GM21717 (cell line): ENCODE measurements at regions not wholly inside any gene's neighbourhood (a gene's known extent, or its start where the extent isn't known, plus 50 kb on each side); places are given as distances from the start of the nearest gene placed in this dataset.
"Not testable (repeated sequence)": the region's sequence is repeated elsewhere in the genome, so short reads cannot be mapped to it uniquely, and the experiment has no call there.

ENCODE experiments used
- ATAC-seq: cut with Tn5 transposase; IDR thresholded peaks from one replicate; pipeline ENCODE4 v1.9.1; 2021; ENCODE audit warnings: mild to moderate bottlenecking, moderate library complexity; ENCODE audit not compliant: unreplicated experiment

DNA sequence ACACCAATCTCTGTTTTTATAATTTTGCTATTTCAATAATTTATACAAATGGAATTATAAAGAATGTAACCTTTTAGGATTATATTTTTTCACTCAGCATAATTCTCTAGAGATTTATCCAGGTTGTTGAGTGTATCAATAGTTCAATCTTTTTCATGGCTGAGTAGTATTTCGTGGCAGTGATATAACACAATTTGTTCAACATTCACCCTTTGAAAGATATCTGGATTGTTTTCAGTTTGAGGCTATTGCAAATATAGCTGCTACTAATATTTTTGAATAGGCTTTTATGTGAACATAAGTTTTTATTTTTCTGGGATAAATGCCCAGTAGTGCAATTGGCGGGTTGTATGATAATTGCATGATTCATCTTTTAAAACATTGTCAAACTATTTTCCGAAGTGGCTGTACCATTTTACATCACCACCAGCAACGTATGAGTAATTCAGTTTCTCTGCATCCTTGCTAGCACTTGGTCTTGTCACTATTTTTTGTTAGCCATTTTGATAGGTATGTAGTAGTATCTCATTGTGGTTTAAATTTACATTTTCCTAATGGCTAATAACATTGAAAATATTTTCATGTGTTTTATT is 55.6 kb upstream of the ABCD3 start:
- no peak for ATAC-seq

DNA sequence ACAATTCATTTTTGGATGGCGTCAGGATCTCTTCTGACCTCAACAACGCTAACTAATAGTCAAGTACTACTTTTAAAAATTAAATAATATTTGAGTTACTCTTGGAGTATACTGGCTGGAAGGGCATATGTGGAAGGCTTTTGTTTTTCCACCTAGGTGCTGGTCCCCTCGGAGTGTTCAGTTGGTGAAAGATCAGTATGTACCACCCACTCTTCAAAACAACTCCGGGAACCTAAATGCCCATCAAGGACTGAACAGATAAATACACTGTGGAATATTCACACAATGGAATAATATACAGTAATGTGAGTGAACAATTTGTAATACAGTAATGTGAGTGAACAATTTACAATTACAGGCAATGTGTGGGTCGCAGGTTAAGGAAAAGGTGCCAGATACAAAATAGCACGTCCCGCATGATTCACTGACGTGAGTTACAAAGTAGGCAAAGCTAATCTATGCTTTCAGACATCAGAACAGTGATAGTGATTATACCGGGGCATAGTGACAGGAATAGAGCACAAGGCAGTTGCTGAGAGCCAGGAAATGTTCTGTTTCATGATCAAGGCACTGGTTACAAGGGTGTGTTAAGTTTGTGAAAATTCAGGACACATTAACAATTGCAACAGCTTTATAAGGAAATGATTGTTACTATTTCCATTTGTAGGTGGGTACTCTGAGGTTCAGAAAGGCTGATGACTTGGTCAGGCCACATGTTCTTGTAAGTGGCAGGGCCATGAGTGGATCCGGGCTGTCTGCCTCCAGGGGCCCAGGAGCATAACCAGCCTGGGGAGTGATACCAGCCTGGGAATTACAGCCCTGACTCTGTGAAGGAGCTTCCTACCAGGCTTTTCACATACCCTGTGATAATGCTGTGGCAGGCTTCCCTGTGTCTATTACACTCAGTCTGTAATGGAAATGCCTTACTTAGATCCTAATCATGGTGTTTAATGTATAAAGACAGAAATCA is 59.3 kb upstream of the ABCD3 start:
- no peak for ATAC-seq

DNA sequence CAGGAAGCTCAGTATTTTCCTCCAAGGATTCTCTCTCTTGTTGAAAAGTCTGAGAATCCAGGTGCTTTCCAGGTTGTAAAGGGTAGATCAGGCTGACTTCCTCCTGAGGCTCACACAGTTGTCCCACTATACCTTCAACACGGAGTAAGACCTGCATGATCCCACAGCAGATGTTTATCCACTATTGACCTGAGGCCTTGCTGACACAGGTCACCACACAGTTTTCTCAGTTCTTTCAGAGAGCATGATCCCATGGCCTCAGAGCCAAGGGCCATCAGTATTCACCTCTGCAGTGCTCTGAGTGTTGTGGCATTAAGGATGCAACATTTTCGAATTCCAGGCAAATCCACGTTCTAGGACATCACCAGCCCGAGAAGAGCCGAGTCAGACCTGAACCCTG is 60.5 kb upstream of the ABCD3 start:
- ATAC-seq = no peak

DNA sequence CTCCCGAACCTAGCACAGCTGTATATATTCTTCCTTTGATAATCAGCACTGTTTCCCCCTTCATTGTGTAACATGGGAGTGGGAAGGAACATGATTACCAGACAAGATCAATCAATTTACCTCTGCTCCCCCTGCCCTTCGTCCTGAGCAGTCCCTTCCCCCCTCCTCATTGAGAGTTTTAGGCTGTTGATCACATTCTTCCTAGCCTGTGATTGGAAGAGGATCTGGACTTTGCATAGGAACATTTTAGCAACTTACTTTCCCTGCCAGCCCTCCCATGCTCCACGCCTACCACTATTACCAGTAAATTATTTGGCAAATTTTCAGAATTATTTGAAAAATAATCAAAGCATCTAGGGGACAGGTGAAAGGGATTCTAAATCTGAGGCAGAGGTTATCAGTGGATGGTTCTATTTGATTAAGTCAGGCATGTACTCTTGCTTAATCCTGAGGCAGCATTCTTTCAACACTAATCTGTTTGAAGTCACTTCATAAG is 62.7 kb upstream of the ABCD3 start:
- no peak for ATAC-seq

DNA sequence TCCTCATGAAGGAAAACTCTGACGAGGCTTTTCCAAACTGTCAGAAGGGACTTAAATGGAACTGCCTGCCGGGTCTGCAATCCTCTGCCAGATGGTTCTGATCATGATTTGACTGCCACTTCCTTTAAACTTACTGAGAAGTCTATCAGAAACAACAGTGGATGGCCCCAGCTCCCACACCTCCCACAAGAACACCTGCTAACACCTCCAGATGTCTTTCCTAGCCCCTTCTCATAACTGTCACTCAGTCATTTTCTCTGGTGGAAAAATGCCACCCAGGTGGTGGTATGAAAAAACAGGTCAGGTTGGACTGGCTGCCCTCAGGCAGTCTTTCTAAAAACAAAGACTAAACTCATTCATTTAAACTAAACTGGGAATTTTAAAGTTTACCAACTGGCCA is 66.7 kb upstream of the ABCD3 start:
- no peak for ATAC-seq

DNA sequence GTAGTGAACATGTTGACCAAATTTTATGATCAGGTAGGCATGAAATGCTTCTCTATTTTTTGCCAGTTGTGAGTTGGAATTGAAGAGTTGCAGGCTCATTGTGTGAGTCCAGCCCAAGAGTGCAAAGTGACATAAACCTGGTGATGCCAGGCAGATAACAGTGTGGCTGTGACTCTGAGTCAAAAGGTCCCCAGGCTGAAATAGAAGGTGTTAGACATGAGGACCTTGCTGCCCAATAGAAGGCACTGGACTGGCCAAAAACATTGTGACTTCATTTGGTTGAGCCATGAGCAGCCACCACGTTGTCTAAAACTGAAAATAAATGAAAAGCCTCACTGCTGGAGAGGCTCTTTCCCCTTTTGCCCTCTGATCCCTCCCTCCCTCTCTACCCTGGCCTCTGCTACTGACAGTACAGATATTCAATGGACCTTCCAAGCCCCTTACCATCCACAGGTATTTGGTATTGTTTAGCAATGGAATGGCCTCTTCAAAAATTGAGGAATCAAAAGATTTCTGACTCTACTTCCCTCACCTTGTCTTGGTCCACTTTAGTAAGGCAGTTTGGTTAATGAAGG is 67.8 kb upstream of the ABCD3 start:
- no peak for ATAC-seq

DNA sequence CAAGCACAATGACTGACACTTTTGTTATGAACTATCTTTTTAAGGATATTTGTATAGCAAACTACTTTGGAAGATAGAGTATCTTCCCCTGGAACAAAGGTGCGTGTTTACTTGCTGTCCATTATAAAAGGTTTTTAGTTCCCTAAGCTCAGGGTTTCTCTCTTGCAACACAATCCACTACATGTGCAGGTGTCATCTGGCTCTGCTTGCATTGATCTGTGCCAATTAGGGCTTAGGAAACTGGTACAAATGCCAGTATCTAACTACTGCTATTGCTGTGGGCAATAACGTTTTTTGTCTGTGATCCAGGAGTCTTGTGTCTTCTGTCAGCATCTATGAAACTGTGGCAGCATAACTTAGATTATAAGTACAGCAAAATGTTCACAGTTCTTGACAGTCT is 68.3 kb upstream of the ABCD3 start:
- ATAC-seq = no peak

DNA sequence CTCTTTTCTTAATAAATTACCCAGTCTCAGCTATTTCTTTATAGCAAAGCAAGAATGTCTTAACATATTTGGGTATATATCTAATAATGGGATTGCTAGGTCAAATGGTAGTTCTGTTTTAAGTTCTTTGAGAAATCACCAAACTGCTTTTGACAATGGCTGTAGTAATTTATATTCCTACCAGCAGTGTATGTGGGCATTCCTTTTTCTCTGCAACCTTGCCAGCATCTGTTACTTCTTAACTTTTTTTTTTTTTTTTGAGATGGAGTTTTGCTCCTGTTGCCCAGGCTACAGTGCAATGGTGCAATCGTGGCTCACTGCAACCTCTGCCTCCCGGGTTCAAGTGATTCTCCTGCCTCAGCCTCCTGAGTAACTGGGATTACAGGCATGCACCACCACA is 69.8 kb upstream of the ABCD3 start:
- ATAC-seq = not testable (repeated sequence)

DNA sequence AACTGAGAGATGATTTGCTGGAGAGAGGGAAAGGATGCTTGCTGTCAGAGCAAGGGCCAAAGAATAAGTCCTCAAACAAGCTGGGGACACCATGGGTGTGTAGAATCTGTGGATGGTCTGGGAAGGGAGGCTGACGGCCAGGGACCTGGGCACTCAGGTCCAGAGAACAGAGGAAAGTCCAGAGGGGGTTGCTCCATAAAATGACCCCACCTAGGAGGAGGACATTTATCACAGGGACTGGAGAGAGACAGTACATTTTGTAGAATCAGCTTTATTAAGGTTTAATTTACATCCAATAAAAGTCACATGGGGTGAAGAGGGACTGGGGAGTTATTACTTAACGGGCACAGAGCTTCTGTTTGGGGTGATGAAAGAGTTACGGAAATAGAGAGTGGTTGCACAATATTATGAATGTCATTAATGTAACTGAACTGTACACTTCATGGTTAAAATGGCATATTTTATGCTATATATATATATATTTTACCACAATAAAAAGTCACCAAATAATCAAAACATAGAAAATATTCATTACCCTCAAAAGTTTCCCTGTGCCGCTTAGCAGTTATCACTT is 73.0 kb upstream of the ABCD3 start:
- no peak for ATAC-seq

DNA sequence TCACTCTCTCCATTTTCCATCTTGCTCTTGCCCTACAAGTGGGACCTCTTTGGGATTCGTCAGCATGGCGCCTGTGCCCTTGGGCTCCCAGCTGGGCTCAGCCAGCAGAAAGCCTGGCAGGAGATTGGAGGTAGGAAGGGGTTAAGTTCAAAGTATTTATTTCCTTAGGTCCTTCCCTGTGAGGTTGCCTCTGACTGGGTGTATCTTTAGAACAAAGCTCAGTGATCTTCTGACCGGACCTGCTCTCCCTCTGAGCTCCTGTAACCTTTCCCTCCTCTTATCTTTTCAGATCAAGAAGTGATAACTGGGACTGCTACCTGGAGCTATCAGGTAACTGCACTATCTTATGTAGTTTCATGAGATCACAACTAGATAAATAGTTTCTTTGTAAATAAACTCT is 75.8 kb upstream of the ABCD3 start:
- ATAC-seq = no peak

DNA sequence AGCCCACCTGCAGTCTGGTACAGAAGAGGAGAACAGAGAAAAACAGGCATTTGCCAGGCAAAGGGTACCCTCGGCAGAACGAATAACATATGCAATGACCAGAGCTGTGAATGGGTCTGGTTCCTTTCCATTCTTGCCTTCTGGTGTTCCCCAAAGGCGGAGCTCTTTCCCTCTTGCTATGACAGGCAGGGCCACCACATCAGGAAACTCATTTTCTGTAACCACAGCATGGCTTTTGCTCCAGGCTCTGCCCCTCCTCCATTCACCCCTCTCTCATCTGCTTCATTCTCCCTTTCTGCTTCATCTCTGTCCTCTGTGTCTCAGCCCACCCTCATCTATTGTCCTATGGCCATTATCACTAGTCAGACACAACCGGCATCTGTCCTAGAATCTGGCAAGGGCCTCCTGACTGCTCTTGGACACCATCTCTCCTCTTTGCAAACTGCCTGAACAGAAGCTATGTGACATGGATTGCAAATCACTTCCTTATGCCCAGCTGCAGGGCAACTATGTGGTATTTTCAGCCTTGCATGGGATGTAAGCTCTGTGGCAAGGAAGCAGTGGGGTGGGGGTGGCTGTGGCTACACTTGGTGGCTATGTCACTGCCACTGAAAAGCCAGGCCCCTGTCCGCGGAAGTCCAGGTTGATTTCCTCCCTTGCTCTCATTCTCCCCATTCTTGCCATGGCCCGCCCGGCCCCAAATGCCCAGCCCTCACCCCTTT is 78.8 kb upstream of the ABCD3 start:
- ATAC-seq = no peak

DNA sequence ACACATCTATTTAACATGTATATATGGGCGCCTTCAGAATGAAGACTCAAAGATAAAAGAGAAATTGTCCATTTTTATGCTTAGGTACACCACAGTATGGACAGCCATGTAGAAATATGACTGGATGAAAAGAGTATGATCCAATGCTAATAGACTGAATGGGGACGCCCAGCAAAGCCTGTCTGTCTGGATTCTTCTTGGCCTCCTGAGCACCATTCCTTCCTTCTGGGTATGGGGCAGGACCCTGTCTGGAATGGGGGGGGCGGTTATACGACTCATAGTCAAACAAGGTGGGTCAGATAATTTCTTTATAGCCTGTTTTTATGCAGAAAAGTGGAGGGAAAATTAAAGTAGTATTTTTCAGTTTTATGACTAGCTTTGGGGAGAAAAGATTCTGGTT is 81.2 kb upstream of the ABCD3 start:
- ATAC-seq = no peak

DNA sequence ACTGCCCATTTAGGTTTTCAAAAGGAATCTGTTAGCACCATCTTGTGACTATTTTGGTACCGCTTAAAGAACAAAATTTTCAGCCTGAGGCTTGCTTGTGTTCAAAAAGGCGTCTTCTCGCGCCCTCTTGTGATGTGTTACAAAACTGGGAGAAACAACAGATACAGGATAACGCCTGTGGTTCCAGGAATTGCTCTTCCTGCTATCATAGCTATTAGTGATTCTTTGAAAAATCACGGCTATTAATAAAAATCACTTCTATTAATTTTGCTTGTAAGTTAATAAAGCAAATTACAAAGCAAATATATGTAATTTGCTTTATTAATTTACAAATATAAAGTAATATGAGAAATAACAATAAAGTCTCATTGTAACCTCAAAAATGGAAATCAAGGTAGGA is 82.2 kb upstream of the ABCD3 start:
- no peak for ATAC-seq

DNA sequence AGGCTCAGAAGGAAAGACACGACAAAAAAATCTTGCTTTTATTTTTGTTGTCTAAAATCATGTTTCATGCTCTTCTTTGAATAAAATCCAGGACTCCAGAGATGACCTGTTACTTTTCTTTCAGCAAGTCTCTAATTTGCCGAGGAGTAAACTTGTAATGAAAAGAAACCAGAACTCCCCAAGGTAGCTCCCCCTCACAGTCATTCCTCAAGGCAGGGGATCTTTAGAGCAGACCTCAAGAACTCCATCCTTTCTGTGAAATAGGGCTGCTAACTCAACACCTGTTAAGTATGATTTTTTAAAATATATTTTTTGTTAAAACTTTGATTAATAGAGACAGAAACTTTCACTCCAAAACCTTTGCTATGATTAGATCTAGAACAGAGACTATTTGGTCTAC is 82.7 kb upstream of the ABCD3 start:
- ATAC-seq = no peak

DNA sequence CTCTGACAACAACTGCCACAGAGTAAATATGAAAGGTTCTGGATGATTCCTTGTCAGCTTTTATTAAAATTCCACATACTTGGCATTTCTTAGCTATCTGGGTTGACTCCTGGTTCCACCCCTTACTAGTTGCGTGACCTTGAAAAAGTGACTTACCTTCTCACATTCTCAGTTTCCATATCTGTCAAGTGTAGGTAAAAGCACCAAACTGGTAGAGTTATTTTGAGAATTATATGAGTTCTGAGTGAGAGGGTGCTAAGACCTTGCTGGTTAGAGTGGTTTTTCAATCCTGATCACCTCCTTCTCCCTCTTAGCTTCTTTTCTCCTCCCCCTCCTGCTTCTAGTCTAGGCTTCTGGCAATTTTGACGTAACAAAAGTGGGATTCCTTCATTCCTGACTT is 83.4 kb upstream of the ABCD3 start:
- peak; percentile 54 for ATAC-seq

DNA sequence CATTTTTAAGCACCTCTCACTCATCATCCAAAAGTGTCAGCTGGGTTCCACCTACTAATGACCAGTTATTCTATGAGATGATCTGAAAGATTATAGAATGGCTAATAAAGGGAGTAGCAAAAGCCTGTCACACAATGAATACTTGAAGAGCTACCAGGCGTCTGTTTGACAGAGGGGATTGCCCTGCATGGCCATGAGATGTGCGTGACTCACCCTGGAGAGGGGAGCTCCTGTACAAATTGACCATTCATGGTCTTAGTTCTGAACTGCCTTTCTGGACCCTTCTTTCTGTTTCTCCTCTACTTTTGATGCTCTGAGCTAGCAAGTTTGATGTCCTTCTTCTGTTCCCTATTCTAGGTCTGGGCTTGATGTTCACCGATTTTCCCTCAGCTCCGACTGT is 85.2 kb upstream of the ABCD3 start:
- ATAC-seq = no peak

DNA sequence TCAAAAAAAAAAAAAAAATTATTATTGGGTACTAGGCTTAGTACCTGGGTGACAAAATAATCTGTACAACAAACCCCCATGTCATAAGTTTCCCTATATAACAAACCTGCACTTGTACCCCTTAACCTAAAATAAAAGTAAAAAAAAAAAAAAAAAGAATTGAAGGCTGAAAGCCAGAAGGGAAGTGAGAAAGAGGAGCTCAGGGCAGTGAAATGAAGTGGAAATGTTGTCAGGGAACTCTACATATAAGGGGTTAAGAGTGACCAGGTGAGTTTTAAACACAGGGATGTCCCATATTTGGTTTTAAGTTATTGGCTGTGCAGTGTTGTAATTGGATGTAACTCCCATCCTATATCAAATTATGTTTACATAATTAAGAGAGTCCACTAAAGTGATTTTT is 85.7 kb upstream of the ABCD3 start:
- ATAC-seq = no peak

DNA sequence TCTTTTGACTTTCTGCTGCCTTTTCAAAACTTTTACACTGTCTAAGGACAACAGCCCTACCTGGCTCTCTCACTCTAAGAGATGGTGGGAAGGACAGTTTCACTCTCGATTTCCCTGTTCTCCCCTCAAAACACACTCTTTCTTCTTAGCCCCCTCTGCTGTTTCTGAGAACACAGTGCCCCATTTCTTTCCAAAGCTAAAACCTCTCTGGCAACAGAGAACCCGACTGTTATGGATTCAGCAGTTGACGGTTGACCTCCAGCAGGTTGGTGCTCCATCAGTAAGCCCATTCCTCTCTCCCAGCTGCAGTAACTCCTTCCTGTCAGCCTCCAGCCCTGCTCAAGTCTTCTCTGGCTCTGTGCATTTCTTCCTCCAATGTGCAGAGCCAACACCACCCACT is 88.2 kb upstream of the ABCD3 start:
- ATAC-seq = no peak

DNA sequence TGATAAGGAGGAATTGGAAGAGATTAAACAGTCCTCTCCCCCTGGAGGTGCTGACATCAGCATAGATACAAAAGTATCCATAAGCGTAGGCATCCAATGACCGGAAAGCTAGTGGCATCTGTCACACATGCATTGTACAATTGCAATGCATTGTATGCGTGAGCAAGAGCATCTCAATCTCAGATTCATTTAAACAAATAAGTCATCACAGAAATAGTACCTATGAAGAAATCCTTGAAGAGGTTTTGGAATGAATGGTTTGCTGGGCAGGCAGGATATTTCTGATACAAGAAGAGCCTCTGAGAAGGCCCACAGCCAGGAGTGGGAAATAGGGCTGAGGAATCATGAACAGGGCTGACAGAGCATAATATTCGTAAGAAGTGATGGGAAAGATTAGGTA is 88.9 kb upstream of the ABCD3 start:
- no peak for ATAC-seq

DNA sequence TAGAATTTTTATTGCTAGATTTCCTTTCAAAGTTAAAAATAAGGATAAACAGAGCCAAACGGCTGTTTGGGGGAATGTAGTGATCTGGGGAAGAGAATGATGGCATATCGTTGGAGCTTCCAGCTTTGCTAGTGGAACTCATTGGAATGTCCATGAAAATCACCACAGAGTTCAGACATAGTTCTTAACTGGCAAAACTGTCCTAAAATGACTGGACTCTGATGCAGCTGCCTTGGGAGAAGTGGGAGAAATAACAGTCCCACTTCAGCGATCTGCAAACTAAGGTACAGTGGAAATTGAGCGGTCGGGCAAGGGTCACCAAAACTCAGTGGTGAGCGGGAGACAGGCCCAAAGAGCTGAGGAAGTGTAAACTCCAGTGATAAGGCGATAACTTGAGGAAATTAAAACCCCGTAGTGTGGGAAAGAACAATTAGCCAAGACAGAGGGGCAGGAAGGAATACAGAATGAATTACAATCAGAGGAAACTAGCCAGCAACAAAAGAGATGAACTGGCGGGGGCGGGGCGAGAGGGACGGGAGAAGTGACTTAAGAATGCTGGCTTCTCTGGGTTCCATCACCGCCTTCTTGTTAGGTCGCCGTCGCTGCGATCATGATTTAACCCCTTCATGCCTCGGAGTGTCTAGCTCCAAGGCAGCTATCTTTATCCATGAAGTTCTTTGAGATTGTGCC is 89.8 kb upstream of the ARHGAP29 start:
- ATAC-seq = no peak
